Mammary epithelial cell (primary cell): ENCODE measurements at regions not wholly inside any gene's neighbourhood (a gene's known extent, or its start where the extent isn't known, plus 50 kb on each side); places are given as distances from the start of the nearest gene placed in this dataset.

Source experiments
- CTCF ChIP-seq, 2 donors: IDR thresholded peaks in 1 of 2; conservative IDR thresholded peaks in 1 of 2; 2 replicates each; pipeline ENCODE4 v1.5.1; 2011 to 2012; ENCODE audit warnings: inconsistent platforms in 2 of 2, low read length in 2 of 2, mild to moderate bottlenecking in 2 of 2, control low read depth in 1 of 2, low read depth in 1 of 2; ENCODE audit not compliant: insufficient read depth in 1 of 2; ENCODE audit errors: extremely low read depth in 1 of 2
- EZH2 ChIP-seq: IDR thresholded peaks from 2 replicates; pipeline ENCODE4 v1.6.1; 2012; ENCODE audit warnings: low read length, inconsistent platforms, borderline replicate concordance

- TF ChIP-seq CTCF (conservative IDR thresholded peaks at IDR 0.05 in 1 of 2, IDR thresholded peaks at IDR 0.05 in 1 of 2; ENCODE audit: extremely low read depth in 1 of 2, insufficient read depth in 1 of 2, low read depth in 1 of 2, low read length in 2 of 2) (no peak), EZH2 (no peak)
Observed at GRCh38 chr18:1006965-1007364, 102.3 kb downstream of the ADCYAP1 start.
